ENCODE measurements at regions not wholly inside any gene's neighbourhood (a gene's known extent, or its start where the extent isn't known, plus 50 kb on each side); places are given as distances from the start of the nearest gene placed in this dataset.

- TF ChIP-seq CTCF (conservative IDR thresholded peaks at IDR 0.05; ENCODE audit: low read depth, low read length) = no peak
- no peak for TF ChIP-seq EZH2 (IDR thresholded peaks at IDR 0.05; ENCODE audit: low read length, unreplicated experiment)
These were observed 74.1 kb downstream of the BOD1L2 start for GRCh38 chr18:57220930-57221483.
